ENCODE measurements at regions not wholly inside any gene's neighbourhood (a gene's known extent, or its start where the extent isn't known, plus 50 kb on each side); places are given as distances from the start of the nearest gene placed in this dataset.
A peak's percentile ranks its signal among the peaks of the same experiment; 100 is the strongest.

DNA sequence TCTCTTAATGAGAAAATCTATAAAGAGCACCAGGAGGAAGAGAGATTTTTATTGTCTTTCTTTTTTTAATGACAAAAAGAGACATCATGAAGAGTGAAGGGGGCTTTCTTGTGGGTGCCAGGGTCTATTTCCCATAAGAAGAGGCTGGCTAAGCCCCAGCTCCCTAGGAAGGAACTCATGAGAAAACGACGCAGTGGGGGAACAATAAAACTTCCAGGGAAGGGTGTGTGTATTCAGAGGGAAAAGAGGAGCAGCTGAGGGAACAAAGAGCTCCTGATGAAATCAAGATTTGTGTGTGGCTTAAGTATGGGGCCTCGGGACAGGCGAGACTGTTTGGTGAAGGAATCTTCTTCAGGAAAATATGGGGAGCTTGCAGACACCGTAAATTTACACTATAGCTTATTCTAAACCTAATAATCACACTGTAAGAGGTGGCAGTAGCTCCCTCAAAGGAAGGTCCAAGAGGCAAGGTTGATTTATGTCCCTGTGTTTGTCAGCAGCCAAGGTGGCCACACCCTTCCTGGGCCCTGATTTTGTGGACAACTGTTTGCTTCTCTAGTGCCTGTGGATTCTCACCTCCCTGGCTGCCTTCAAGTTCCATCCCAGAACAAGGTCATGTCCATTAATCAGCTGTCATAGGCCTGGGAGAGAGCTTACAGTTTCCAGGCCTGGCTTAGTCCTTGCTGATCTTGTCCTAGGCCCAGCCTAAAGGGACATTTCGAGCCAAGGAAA is 615.7 kb downstream of the INSC start:
- DNase-seq (ENCODE audit: low read depth): no peak

DNA sequence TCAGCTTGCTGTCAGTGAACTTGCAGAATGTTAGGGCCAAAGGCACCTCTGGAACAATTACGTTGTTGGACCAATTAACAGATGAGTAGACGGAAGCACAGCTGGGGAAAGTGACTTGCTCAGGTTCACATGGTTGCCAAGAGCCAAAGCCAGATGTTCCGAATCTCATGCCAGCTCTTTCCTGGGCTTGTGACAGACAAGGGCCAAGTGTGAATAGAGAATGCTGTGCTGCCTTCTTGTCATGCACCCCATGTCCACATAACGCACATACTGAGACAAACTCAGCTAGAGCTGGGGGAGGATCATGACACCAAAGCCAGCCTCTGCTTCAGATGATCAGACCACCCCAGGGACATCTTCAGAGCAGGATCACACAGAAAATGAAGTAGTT is 616.3 kb downstream of the INSC start:
- DNase-seq (ENCODE audit: low read depth): no peak

DNA sequence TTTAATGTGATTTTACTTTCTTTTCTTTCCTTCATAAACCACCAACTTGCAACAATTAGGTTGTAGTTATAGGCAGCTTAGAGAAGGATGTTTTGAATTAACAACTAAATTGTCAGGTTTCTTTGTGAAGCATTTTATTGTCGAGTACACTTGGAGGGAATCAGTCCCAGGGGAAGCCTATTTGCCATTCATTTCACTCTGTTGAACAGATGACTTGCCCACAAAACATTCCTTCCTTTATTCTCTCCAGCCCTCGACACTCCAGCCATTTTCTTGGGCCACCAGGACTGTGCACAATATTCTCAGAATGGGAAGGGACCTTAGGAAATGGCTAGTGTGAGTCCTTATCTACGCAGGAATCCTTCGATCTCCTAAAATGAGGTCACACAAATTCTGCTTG is 620.6 kb downstream of the SOX6 start:
- DNase-seq (ENCODE audit: low read depth): no peak

DNA sequence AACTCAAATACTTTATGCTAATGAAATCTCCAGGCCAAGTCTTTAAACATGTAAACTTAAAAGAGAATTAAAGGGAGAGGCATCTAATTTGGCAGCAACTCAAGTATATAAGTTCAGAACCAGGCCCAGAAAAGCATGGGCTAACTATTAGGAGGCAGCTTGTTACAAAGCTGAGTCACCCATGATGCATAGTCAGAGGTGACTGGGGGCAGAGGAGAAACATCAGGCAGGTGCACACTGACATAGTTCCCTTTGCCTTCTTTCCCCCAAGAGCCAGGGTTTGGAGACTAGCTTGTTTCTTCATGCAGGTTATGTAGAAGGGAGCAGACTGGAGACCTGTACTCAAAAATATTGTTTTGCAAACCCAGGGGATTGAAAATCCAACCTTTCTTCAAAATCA is 619.0 kb downstream of the SOX6 start:
- DNase-seq (ENCODE audit: low read depth): peak; percentile 42

DNA sequence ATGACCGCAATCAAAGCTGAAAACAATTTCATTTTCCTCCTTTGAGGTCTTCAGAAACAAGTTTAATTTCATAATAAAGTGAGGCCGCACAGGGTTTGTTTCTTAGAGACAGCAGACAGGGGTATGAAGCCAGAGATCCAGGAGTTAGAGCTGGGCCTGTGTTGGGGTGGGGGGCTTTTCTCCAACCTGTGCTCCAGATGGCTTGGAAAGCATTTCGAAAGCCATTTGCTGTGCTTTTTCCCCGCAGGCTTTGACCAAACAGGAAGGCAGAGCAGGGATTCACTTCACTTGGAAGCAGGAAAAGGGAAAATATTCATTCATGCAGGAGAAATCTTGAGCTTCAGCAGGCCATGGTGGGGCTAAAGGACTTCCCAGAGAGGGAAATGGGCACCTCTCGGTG is 617.4 kb downstream of the SOX6 start:
- no peak for DNase-seq (ENCODE audit: low read depth)

DNA sequence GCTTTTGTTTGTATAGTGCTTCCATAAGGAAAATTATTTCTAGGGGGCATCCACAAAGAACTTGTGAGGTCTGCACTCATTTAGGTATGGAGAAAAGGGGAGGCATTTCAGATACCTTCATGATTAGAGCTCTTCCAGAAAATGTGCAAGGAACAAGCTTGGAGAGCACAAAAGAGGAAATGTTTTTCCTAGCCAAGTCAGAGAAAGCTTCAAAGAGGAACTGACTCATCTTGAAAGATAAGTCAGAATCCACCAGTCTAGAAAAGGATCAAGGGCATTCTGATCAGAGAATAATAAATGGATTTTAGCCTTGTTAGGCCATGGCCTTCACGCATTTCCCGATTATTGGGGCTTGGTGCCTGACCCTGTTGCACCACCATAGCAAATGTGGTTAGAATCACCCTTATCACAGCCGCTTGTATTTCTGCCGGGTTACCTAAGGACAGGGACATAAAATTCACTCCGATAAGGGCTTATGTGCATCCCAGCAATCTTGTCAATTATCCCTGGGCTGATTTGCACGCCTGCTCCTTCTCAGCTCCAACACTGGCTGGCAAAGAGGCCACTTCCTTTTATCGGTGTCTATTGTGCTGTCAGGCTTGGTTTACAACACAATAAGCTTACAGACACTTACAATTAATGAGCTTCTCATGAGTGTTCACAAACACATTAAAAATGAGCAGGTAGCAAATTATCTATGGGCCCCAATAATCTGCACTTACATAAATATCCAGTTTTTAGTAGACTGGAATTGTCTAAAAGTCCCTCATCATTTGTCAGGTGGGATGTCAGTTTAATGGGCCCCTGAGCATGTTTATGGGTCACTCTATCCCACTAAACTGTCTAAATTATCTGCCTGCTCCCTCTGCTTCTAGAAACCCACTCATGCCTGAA is 613.5 kb downstream of the SOX6 start:
- DNase-seq (ENCODE audit: low read depth): no peak

DNA sequence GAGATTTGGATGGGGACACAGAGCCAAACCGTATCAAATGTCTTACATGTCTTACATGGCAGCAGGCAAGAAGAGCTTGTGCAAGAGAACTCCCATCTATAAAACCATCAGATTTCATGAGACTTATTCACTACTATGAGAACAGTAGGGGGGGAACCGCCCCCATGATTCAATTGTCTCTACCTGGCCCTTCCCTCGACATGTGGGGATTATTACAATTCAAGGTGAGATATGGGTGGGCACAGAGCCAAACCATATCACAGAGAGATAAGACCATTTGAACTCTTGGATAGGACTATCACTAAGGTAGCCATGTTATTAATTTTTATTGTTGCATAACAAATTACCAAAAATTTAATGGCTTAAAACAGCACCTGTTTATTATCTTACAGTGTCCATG is 611.7 kb downstream of the SOX6 start:
- DNase-seq (ENCODE audit: low read depth): no peak

DNA sequence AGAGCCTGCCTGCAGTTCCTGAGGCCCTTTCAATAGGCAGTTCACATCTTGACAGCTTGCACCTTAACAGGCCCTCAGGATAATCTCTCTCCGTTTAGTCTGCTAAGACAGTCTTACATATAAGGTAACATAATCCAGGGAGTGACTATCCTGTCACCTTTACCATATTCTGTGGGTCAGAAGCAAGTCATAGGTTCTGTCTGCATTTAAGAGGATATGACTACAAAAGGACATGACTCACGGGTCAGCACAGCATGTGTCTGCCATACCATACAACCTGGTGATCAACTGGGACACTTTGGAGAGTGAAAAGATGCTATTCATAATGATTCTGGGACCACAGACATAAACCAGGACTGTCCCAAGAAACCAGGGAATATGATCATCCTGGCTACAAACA is 611.1 kb downstream of the SOX6 start:
- DNase-seq (ENCODE audit: low read depth): no peak

DNA sequence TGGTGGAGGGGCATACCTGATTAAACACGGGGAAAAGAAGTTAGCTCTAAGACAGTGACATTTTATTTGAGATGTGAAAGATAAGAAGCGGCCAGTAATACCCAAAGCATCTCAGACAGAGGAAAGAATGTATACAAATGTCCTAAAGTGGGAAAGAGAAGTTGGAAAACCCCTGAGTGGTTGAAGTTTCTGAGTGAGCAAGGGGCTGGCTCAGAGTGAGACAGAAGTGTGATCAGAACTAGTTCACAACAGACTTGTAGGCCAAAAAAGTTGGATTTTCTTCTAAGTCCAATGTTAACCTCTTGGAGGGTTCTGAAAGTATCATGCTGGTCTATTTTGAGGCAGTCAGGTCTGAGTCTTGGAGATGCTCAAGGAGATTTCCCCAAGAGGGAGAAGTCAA is 608.7 kb downstream of the SOX6 start:
- no peak for DNase-seq (ENCODE audit: low read depth)

DNA sequence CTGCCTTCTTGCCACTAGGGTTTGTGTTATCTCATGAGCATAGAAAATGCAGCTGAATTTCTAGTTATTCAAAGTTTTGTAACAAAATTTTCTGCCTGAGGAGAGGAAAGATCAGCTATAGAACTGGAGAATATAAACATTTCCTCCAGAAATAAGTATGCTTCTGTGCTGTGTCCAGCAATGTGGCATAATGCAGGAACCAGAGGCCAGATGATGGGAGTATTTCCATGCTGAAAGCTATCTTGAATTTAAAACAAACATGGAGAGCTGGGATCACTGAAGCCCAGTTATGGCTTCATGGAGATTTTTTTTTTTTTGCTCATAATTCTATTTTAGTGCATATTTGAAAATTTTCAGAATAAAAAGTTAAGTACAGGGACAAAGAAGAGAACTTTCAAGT is 608.2 kb downstream of the SOX6 start:
- DNase-seq (ENCODE audit: low read depth): no peak

DNA sequence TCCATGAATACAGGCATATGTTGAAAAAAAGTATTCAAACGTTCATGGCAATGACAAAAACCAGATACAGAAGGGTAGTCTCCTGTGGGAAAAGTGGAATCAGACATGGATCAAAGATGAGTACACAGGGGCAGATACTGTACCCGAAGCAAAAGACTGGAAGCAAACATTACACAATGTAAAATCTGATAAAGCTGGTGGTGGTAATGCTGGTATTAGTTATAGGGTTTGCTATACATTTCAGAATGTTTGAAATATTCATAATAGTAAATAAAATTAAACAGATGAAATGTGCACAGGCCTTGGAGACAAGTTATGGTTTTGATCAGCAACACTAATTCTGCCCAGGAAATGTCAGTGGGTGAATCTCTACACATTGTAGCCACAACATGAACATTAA is 607.6 kb downstream of the SOX6 start:
- DNase-seq (ENCODE audit: low read depth): no peak

DNA sequence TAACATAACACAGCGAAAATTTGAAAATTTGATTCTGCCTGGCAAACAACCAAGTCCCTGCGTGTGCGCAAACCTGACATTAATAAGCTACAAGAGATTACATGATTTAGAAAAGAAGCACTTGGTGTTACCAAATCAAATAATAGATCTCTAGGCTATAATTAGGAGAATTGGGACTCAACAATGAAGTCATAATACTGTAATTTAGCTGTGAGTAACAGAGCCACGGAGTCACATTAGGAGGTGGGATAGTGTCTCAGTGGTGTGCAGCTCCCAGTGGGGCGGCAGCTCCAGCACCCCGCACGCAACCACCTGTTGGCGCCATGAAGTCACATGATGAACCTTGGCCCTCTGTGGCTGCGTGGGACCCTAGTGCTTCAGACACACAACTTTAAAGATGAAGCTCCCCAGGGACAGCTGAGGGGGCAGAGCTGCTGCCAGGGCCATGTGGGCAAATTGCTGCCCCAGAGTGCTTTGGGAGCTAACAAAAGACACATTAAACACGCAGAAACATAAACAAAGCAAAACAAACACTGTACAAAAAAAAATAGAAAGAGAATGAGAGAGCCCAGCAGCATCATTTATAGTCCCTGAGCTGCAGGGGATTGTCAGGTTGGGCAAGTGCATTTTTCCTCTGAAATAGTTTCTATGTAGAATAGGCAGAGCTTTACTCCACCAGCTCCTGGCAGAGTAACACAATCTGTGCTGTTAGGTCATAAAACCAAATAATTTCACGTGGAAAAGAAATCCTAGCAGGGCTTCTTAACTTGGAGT is 605.6 kb downstream of the SOX6 start:
- no peak for DNase-seq (ENCODE audit: low read depth)

DNA sequence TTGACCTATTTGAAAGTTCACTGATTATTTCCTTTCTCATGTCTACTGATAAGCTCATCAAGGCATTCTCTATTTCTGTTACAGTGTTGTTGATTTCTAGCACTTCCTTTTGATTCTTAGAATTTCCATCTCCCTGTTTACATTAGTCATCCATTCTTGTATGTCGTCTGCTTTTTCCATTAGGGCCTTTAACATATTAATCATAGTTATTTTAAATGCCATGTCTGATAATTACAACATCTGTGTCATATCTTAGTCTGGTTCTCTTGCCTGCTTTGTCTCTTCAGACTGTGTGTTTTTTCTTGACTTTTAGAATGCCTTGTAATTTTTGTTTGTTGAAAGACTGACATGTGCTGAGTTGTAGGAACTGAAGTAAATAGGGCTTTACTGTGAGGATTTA is 602.1 kb downstream of the SOX6 start:
- no peak for DNase-seq (ENCODE audit: low read depth)

DNA sequence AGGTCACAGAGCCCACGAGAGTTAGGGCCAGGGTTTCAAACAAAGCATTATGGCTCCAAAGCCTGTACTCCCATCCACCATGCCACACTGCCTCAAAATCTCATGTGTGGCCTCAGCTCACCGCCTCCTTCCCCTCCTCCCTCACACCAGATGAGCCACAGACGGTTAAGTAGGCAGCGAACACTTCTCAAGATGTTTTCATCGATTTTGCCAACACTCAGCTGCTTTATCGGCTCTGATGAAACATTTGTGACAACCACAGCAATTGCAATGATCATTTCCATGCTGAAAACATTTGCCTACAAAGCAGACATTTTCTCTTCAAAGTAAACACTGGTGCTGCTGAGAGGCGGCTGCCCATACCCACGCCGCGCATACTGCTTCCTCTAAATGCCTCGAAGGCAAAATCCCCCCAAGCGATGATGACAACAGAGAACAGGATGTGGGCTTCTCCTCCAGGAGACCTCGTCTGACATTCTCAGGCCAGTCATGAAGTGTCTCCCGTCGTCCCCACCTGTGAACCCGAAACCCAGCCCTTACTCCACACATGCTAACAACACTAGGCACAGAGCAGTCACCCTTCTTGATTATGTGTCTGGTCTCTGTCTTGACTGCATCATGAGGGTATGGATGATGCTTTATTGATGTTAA is 599.2 kb downstream of the SOX6 start:
- DNase-seq (ENCODE audit: low read depth): no peak

DNA sequence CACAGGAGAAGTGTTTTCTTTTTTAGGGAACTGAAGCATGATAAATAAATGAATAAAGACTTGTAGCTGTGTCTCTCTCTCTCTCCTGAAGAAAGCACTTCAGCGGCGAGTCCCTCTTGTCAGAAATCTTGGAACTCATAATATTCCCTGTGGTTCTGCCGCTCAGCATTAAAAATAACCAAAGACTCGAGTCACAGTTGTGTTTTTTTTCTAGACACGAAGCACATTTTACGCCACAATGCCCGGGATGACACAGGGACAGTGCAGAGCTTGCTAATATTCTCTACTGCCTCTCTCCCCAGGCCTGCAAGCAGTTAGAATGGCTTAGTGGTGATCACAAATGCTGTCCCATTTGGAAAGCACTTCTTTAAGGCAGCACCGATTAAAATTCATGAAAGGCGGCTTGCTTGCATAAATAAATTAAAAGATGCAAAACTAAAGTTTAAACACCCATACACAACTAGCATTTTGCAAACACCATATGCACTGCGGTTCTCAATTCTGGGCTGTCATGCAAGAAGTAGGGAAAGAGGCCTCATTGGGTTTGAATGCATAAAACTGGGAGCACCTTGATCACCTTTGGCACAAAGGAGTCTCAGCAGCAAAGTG is 597.4 kb downstream of the SOX6 start:
- DNase-seq (ENCODE audit: low read depth): no peak

DNA sequence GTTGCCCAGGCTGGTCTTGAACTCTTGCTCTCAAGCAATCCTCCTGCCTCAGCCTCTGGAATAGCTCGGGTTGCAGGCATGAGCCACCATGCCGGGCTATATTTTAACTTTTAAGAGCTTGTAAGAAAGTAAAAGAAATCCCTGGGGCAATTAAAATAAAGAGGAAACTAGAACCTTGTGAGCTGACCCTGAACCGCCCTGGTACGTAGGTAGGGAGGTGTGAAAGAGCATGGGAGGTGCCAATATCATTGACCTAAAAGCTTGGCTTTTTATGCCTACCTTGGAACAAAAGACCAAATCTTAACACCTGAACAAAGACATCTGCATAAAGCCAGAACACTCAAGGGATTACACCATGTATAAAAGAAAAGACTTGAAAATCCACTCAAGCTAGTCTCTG is 595.1 kb downstream of the SOX6 start:
- DNase-seq (ENCODE audit: low read depth): peak; percentile 21

DNA sequence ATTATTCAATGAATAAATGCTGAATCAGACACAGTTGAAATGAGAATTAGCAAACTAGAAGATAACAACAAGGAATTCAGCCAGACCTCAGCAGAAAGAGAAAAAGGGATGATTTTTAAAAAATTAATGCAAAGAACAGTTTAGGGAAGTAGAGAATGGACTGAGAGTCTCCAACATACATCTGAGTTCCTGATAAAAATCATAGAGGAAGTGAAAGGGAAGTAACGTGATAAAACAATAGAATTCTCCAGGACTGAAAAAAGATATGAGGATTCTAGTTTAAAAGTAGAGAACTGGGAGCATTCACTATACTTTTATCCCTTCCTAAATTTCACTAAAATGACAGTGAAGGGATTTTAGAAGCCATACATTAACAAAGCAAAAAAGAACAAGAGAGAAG is 592.0 kb downstream of the SOX6 start:
- no peak for DNase-seq (ENCODE audit: low read depth)

DNA sequence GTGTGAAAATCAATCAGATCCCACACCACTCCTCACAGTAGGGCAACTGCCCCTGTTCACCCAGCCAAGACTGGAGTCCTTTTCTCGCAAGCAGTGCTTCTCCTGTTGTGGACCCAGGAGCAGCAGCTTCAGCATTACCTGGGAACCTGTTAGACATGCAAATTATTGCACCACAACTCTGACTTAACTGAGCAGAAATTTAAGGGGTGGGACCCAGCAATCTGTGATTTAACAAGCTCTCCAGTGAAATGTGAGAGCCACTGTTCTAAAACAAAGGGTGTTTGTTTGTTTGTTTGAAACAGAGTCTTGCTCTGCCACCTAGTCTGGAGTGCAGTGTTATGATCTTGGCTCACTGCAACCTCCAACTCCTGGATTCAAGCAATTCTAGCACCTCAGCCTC is 591.4 kb downstream of the SOX6 start:
- DNase-seq (ENCODE audit: low read depth): peak; percentile 48

DNA sequence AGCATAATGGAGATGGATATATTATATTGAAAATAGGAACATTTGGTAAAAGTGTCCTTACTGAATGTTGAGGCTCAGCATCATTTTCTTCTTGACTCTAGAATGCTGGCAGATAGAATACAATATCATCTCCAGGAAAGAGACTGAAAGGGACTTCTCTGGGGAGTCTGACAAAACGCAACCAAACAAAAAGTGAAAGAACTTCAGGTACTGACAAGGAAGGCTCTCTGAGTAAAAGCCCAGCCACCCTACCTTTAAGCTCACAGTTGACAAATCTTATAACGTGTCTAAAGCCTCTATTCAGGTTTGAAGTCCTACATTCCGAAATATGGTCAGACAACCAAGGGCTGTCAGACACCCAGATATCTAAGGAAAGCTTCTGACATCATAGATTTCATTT is 590.8 kb downstream of the SOX6 start:
- DNase-seq (ENCODE audit: low read depth): no peak

DNA sequence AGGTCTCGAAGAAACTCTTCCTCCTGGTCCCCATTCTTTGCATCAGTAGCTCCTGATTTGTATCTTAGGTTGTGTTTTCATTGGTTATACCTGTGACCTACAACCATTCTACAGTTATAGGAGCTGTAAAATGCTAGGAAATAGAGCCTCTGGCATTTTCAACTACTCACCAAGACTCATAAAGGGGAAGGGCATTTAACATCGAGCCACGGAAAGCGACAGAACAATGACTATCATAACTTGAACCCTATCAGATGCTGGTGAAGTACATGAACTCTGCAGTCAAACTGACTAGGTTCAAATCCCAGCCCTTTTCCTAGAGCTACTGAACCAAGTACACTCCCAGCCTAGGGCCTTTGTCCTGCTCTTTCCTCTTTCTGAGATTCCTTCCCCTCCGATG is 588.0 kb downstream of the SOX6 start:
- no peak for DNase-seq (ENCODE audit: low read depth)

DNA sequence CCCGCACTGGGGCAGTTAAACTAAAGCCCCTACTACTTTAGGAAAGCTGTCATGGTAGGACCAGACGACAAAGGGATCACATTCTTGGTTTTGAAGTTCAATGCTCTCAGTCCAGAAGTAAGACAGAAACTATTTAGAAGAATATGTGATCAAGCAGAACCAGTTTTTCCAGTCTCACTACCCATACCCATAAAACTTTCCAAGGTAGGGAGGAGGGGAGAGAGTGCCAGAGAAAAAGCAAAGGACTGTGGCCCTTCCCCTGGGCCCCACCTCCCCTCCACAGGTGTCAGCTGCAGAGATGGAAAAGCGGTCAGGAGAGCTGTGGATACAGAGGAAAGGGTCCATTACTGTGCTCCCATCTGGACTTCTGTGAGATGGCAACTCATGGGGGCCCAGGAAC is 587.1 kb downstream of the SOX6 start:
- DNase-seq (ENCODE audit: low read depth): peak; percentile 28
